SK-N-MC (cell line): ENCODE measurements at regions not wholly inside any gene's neighbourhood (a gene's known extent, or its start where the extent isn't known, plus 50 kb on each side); places are given as distances from the start of the nearest gene placed in this dataset.

ENCODE experiments used
- EZH2 ChIP-seq: fragments of 200-600 bp; sonication (generic); IDR thresholded peaks from one replicate; pipeline ENCODE4 v1.6.1; 2017; ENCODE audit warnings: antibody characterized with exemption
- POLR2AphosphoS5 ChIP-seq: IDR thresholded peaks from 2 replicates; pipeline ENCODE4 v1.6.1; 2012; ENCODE audit warnings: mild to moderate bottlenecking, low read depth, low read length, borderline replicate concordance

DNA sequence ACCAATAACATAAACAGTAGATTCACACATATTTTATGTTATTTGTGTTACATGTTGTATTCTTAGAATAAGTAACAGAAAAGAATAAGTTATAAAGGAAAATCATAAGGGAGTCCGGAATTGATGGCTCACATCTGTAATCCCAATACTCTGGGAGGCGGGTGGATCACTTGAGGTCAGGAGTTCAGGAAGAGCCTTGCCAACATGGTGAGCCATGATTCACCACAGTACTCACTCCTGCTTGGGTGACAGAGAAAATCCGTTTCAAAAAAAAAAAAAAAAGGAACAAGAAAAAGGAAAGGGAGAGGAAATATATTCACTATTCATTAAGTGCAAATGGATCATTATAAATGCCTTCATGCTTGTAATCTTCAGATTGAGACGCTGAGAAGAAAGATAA, 533.3 kb upstream of the CDH9 start:
- TF ChIP-seq EZH2 (no peak), POLR2AphosphoS5 (no peak)
